ENCODE measurements at regions not wholly inside any gene's neighbourhood (a gene's known extent, or its start where the extent isn't known, plus 50 kb on each side); places are given as distances from the start of the nearest gene placed in this dataset.
"Not testable (repeated sequence)": the region's sequence is repeated elsewhere in the genome, so short reads cannot be mapped to it uniquely, and the experiment has no call there.

- intact Hi-C loops (cut with micrococcal nuclease; ENCODE audit: unreplicated experiment): no loop called here
- H3K4me3 ChIP-seq (ENCODE audit: low read depth, low read length, poor library complexity, severe bottlenecking): no peak overlapping the region
- no peaks in the 10 kb centered on the region for H3K36me3 ChIP-seq (ENCODE audit: insufficient read depth, low read length, poor library complexity, severe bottlenecking)
- ChIA-PET POLR2A (ENCODE audit: low non-redundant PET) (no interaction called here), CTCF (no interaction called here)
- TF ChIP-seq CTCF (conservative IDR thresholded peaks at IDR 0.05; ENCODE audit: low read depth, low read length): no peak
- no peak for TF ChIP-seq EZH2 (IDR thresholded peaks at IDR 0.05; ENCODE audit: borderline replicate concordance, low read depth, low read length, poor library complexity, severe bottlenecking)
- H3K27me3 ChIP-seq (replicated peaks; ENCODE audit: insufficient read depth, low read depth, low read length, poor library complexity): peaks cover under 1% of the 10 kb centered on the region
- no TSS peak for BruUV-seq (replicated peaks)
- H3K4me1 ChIP-seq (ENCODE audit: insufficient read depth, low read length, poor library complexity, severe bottlenecking): no peaks in the 10 kb centered on the region
- no peak for DNase-seq (ENCODE audit: low spot score)
- H3K9me3 ChIP-seq (ENCODE audit: low read depth, low read length, poor library complexity, severe bottlenecking): no peaks in the 10 kb centered on the region
- H3K27ac ChIP-seq (ENCODE audit: low read depth, low read length, poor library complexity, severe bottlenecking): no peak overlapping the region
Measured at GRCh38 chr7:131935180-131935579, 378.8 kb upstream of the PODXL start.

DNA sequence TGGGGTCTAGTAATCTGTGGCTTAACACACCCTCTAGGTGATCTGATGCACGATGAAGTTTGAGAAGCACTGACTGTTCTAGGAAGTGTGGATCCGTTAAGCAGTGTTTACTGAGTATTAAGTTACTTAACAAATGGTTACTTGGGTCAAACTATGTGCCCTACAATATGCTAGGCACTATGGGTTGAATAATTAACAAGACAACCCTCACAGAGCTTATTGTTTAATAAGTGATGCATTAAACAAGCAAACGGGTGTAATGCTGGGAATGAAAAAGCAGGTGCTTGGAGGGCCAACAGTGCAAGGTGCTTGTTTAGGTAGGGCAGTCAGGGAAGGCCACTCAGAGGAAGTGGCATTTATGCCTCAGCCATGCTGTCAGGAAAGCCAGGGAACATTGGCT lies 378.0 kb upstream of the PODXL start:
- Histone ChIP-seq H3K9me3 (ENCODE audit: low read depth, low read length, poor library complexity, severe bottlenecking) (no peaks in the 10 kb centered on the region), H3K36me3 (ENCODE audit: insufficient read depth, low read length, poor library complexity, severe bottlenecking) (no peaks in the 10 kb centered on the region), H3K4me3 (ENCODE audit: low read depth, low read length, poor library complexity, severe bottlenecking) (no peak overlapping the region), H3K27me3 (replicated peaks; ENCODE audit: insufficient read depth, low read depth, low read length, poor library complexity) (peaks cover 5% of the 10 kb centered on the region), H3K4me1 (ENCODE audit: insufficient read depth, low read length, poor library complexity, severe bottlenecking) (no peaks in the 10 kb centered on the region), H3K27ac (ENCODE audit: low read depth, low read length, poor library complexity, severe bottlenecking) (no peak overlapping the region)
- DNase-seq (ENCODE audit: low spot score): no peak
- TF ChIP-seq EZH2 (IDR thresholded peaks at IDR 0.05; ENCODE audit: borderline replicate concordance, low read depth, low read length, poor library complexity, severe bottlenecking) (no peak), CTCF (conservative IDR thresholded peaks at IDR 0.05; ENCODE audit: low read depth, low read length) (no peak)
- ChIA-PET CTCF (no interaction called here), POLR2A (ENCODE audit: low non-redundant PET) (no interaction called here)
- intact Hi-C loops (cut with micrococcal nuclease; ENCODE audit: unreplicated experiment): no loop called here
- BruUV-seq (replicated peaks): no TSS peak

- no peak for DNase-seq (ENCODE audit: low spot score)
- ChIA-PET POLR2A (ENCODE audit: low non-redundant PET) (no interaction called here), CTCF (no interaction called here)
- intact Hi-C loops (cut with micrococcal nuclease; ENCODE audit: unreplicated experiment): no loop called here
- H3K9me3 ChIP-seq (ENCODE audit: low read depth, low read length, poor library complexity, severe bottlenecking): no peaks in the 10 kb centered on the region
- TF ChIP-seq CTCF (conservative IDR thresholded peaks at IDR 0.05; ENCODE audit: low read depth, low read length) (no peak), EZH2 (IDR thresholded peaks at IDR 0.05; ENCODE audit: borderline replicate concordance, low read depth, low read length, poor library complexity, severe bottlenecking) (no peak)
- no peaks in the 10 kb centered on the region for H3K4me1 ChIP-seq (ENCODE audit: insufficient read depth, low read length, poor library complexity, severe bottlenecking)
- no TSS peak for BruUV-seq (replicated peaks)
- H3K4me3 ChIP-seq (ENCODE audit: low read depth, low read length, poor library complexity, severe bottlenecking): no peak overlapping the region
- no peak overlapping the region for H3K27ac ChIP-seq (ENCODE audit: low read depth, low read length, poor library complexity, severe bottlenecking)
- H3K36me3 ChIP-seq (ENCODE audit: insufficient read depth, low read length, poor library complexity, severe bottlenecking): no peaks in the 10 kb centered on the region
- H3K27me3 ChIP-seq (replicated peaks; ENCODE audit: insufficient read depth, low read depth, low read length, poor library complexity): peaks cover 5% of the 10 kb centered on the region
Measured at GRCh38 chr7:131933751-131934289, 377.4 kb upstream of the PODXL start.

DNA sequence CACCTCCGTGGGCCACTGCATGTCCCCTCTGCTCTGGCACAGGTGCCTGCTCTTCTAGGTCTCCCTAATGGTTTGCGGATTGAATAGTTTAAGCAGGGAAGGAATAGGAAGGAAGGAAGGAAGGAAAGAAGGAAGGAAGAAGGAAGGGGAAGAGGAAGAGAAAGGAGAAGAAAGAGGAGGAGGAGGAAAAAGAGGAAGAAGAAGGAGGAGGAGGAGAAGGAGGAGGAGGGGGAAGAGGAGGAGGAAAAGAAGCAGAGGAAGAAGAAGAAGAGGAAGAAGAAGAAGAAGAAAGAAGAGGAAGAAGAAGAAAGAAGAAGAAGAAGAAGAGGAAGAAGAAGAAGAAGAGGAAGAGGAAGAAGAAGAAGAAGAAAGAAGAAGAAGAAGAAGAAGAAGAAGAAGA lies 376.8 kb upstream of the PODXL start:
- H3K4me1 ChIP-seq (ENCODE audit: insufficient read depth, low read length, poor library complexity, severe bottlenecking); H3K27ac ChIP-seq (ENCODE audit: low read depth, low read length, poor library complexity, severe bottlenecking); H3K36me3 ChIP-seq (ENCODE audit: insufficient read depth, low read length, poor library complexity, severe bottlenecking); DNase-seq (ENCODE audit: low spot score); BruUV-seq (replicated peaks); intact Hi-C loops (cut with micrococcal nuclease; ENCODE audit: unreplicated experiment); POLR2A ChIA-PET (ENCODE audit: low non-redundant PET); H3K27me3 ChIP-seq (replicated peaks; ENCODE audit: insufficient read depth, low read depth, low read length, poor library complexity); H3K9me3 ChIP-seq (ENCODE audit: low read depth, low read length, poor library complexity, severe bottlenecking); CTCF ChIA-PET; H3K4me3 ChIP-seq (ENCODE audit: low read depth, low read length, poor library complexity, severe bottlenecking): not testable (repeated sequence)

All from A673 (cell line).